ENCODE measurements at regions not wholly inside any gene's neighbourhood (a gene's known extent, or its start where the extent isn't known, plus 50 kb on each side); places are given as distances from the start of the nearest gene placed in this dataset.
"Not testable (repeated sequence)": the region's sequence is repeated elsewhere in the genome, so short reads cannot be mapped to it uniquely, and the experiment has no call there.

DNA sequence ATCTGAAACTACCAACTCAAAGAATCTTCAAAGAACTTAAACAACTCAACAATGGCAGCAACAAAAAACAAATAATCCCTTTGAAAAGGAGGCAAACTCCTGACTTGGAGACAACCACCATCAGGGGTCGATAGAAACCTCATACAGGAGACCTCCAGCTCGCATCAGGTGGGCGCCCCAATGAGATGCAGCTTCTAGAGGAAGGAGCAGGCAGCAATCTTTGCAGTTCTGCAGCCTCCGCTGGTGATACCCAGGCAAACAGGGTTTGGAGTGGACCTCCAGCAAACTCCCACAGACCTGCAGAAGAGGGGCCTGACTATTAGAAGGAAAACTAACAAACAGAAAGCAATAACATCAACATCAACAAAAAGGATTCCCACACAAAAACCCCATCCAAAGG is 93.2 kb downstream of the CYLC1 start:
- POLR2A ChIA-PET = interaction anchor here (0.8 kb wide), 1 partner anchor 30 kb away, joined by 4 read pairs; no protein-coding TSS in a partner anchor
- H3K4me3 Mint-ChIP-seq (ENCODE audit: unreplicated experiment) = not testable (repeated sequence)

DNA sequence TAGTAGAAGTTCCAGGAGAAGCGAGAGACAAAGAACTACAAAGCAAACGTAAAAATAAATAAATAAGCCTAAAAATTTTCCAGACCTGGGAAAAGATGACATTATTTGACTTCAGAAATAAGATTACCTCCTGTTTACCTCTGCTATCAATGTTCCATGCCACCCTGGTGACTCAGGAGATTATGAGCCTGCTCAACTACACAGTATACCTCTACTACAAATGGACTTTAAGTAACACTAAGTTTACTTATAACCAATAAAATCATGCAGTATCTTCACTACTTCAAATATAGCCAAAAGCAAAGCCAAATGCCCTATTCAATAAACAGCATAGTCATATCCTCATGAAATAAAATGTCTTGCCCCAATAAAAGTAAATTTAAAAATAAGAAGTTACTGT is 105.4 kb downstream of the CYLC1 start:
- no TSS peak for BruUV-seq (replicated peaks)
- CTCF ChIA-PET = no interaction called here
- POLR2A ChIA-PET = no interaction called here

More for the DNA sequence above, 93.2 kb downstream of the CYLC1 start:
- BruUV-seq (replicated peaks); H3K4me1 Mint-ChIP-seq (ENCODE audit: insufficient read depth, unreplicated experiment); H3K27ac Mint-ChIP-seq (ENCODE audit: low read depth, unreplicated experiment); H3K9me3 Mint-ChIP-seq (ENCODE audit: unreplicated experiment); DNase-seq (ENCODE audit: unreplicated experiment); CTCF ChIA-PET; H3K36me3 Mint-ChIP-seq (ENCODE audit: insufficient read depth, unreplicated experiment); intact Hi-C loops (cut with micrococcal nuclease): not testable (repeated sequence)
- peaks cover 11% of the 10 kb centered on the region for H3K27me3 Mint-ChIP-seq (ENCODE audit: insufficient read depth, unreplicated experiment)

DNA sequence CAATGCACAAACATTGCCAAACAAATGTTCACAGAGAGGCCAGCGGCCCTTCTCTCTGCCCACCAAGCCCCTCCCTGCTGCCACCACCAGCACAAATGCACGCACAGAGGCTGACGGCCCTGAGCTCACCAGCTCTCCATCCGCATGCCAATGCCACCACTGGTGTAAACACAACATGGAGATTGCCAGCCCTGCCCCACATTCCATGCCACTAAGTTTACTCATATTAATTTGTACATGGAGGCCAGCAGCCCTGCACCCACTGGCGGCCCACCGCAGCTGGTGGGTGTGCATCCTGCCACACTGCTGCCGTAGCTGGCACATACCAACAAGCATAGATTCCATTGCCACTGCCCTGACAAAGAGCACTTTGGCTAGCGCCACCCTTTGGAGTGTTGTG is 124.0 kb downstream of the CYLC1 start:
- Mint-ChIP-seq H3K4me3 (ENCODE audit: unreplicated experiment) (no peak overlapping the region), H3K27me3 (ENCODE audit: insufficient read depth, unreplicated experiment) (no peaks in the 10 kb centered on the region), H3K27ac (ENCODE audit: low read depth, unreplicated experiment) (no peak overlapping the region), H3K4me1 (ENCODE audit: insufficient read depth, unreplicated experiment) (no peaks in the 10 kb centered on the region), H3K36me3 (ENCODE audit: insufficient read depth, unreplicated experiment) (no peaks in the 10 kb centered on the region), H3K9me3 (ENCODE audit: unreplicated experiment) (peaks cover 36% of the 10 kb centered on the region)
- no TSS peak for BruUV-seq (replicated peaks)
- CTCF ChIA-PET = no interaction called here
- no peak for DNase-seq (ENCODE audit: unreplicated experiment)
- intact Hi-C loops (cut with micrococcal nuclease) = no loop called here
- TF ChIP-seq, protein P1, sequence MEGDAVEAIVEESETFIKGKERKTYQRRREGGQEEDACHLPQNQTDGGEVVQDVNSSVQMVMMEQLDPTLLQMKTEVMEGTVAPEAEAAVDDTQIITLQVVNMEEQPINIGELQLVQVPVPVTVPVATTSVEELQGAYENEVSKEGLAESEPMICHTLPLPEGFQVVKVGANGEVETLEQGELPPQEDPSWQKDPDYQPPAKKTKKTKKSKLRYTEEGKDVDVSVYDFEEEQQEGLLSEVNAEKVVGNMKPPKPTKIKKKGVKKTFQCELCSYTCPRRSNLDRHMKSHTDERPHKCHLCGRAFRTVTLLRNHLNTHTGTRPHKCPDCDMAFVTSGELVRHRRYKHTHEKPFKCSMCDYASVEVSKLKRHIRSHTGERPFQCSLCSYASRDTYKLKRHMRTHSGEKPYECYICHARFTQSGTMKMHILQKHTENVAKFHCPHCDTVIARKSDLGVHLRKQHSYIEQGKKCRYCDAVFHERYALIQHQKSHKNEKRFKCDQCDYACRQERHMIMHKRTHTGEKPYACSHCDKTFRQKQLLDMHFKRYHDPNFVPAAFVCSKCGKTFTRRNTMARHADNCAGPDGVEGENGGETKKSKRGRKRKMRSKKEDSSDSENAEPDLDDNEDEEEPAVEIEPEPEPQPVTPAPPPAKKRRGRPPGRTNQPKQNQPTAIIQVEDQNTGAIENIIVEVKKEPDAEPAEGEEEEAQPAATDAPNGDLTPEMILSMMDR (IDR thresholded peaks at IDR 0.05; ENCODE audit: unreplicated experiment) = no peak
- POLR2A ChIA-PET = no interaction called here

More for the DNA sequence above, 105.4 kb downstream of the CYLC1 start:
- DNase-seq (ENCODE audit: unreplicated experiment) = no peak
- intact Hi-C loops (cut with micrococcal nuclease) = no loop called here
- no peaks in the 10 kb centered on the region for H3K27me3 Mint-ChIP-seq (ENCODE audit: insufficient read depth, unreplicated experiment)
- H3K9me3 Mint-ChIP-seq (ENCODE audit: unreplicated experiment) = no peaks in the 10 kb centered on the region
- no peaks in the 10 kb centered on the region for H3K36me3 Mint-ChIP-seq (ENCODE audit: insufficient read depth, unreplicated experiment)
- H3K4me3 Mint-ChIP-seq (ENCODE audit: unreplicated experiment) = no peak overlapping the region
- TF ChIP-seq, protein P1 (IDR thresholded peaks at IDR 0.05; ENCODE audit: unreplicated experiment) = no peak
- H3K4me1 Mint-ChIP-seq (ENCODE audit: insufficient read depth, unreplicated experiment) = no peaks in the 10 kb centered on the region
- no peak overlapping the region for H3K27ac Mint-ChIP-seq (ENCODE audit: low read depth, unreplicated experiment)

DNA sequence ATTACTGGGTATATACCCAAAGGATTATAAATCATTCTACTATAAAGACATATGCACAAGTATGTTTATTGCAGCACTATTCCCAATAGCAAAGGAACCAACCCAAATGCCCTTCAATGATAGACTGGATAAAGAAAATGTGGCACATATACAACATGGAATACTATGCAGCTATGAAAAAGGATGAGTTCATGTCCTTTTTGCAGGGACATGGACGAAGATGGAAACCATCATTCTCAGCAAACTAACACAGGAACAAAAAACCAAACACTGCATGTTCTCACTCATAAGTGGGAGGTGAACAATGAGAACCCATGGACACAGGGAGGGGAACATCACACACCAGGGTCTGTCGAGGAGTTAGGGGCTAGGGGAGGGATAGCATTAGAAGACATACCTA is 129.2 kb downstream of the CYLC1 start:
- H3K36me3 Mint-ChIP-seq (ENCODE audit: insufficient read depth, unreplicated experiment); H3K4me1 Mint-ChIP-seq (ENCODE audit: insufficient read depth, unreplicated experiment); H3K27ac Mint-ChIP-seq (ENCODE audit: low read depth, unreplicated experiment); DNase-seq (ENCODE audit: unreplicated experiment); H3K4me3 Mint-ChIP-seq (ENCODE audit: unreplicated experiment); POLR2A ChIA-PET; H3K27me3 Mint-ChIP-seq (ENCODE audit: insufficient read depth, unreplicated experiment); CTCF ChIA-PET; BruUV-seq (replicated peaks); intact Hi-C loops (cut with micrococcal nuclease): not testable (repeated sequence)
- H3K9me3 Mint-ChIP-seq (ENCODE audit: unreplicated experiment) = peaks cover 24% of the 10 kb centered on the region

DNA sequence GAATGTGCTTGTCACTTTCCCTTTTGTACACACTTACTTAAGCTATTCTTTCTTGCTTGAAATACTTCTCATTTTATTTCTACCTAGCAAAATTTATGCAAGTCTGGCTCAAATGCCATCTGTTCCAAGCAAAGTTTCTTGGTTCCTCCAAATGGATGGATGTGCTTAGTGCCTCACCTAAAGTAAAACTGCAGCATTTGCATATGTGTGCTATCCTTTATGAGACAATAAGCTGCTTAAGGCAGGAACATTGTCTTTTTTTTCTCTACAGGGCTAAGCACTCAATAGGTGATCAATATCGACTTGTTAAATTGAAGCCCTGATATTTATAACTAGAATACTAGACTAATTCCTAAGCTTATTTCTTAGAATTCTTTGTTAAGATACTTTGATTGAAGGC is 136.8 kb downstream of the CYLC1 start:
- no peaks in the 10 kb centered on the region for H3K36me3 Mint-ChIP-seq (ENCODE audit: insufficient read depth, unreplicated experiment)
- DNase-seq (ENCODE audit: unreplicated experiment) = no peak
- no peaks in the 10 kb centered on the region for H3K27me3 Mint-ChIP-seq (ENCODE audit: insufficient read depth, unreplicated experiment)
- H3K27ac Mint-ChIP-seq (ENCODE audit: low read depth, unreplicated experiment) = no peak overlapping the region
- TF ChIP-seq, protein P1 (IDR thresholded peaks at IDR 0.05; ENCODE audit: unreplicated experiment) = no peak
- no peak overlapping the region for H3K4me3 Mint-ChIP-seq (ENCODE audit: unreplicated experiment)
- CTCF ChIA-PET = no interaction called here
- no peaks in the 10 kb centered on the region for H3K4me1 Mint-ChIP-seq (ENCODE audit: insufficient read depth, unreplicated experiment)
- POLR2A ChIA-PET = no interaction called here
- intact Hi-C loops (cut with micrococcal nuclease) = no loop called here
- no TSS peak for BruUV-seq (replicated peaks)
- H3K9me3 Mint-ChIP-seq (ENCODE audit: unreplicated experiment) = no peaks in the 10 kb centered on the region
